Spleen (tissue), 7 donors: ENCODE measurements at regions not wholly inside any gene's neighbourhood (a gene's known extent, or its start where the extent isn't known, plus 50 kb on each side); places are given as distances from the start of the nearest gene placed in this dataset.

Experiments used
- POLR2A ChIP-seq, 3 donors: fragments of 450-650 bp; IDR thresholded peaks; one replicate each; pipeline ENCODE4 v1.5.1; 2017; ENCODE audit warnings: antibody characterized with exemption in 3 of 3, mild to moderate bottlenecking in 1 of 3
- POLR2AphosphoS5 ChIP-seq, 3 donors: sonication (generic); formaldehyde crosslinking; IDR thresholded peaks; one replicate each; pipeline ENCODE4 v1.5.1; 2017; ENCODE audit warnings: antibody characterized with exemption in 3 of 3
- TF ChIP-seq, protein P1 (sequence below), 11 experiments: fragments of 200-600 bp in 7 of 11; fragments of 450-650 bp in 4 of 11; sonication (generic) in 4 of 11; IDR thresholded peaks in 8 of 11; conservative IDR thresholded peaks in 3 of 11; 1 replicate in 7 of 11; 2 replicates in 4 of 11; pipeline versions ENCODE4 v1.4.0 to v1.8.0; 2016 to 2021; ENCODE audit warnings: antibody characterized with exemption in 11 of 11, inconsistent platforms in 4 of 11, mild to moderate bottlenecking in 1 of 11
- donor health status: DM: no; HTN: no; CAD: no; lungs with moderate emphysema.
- donor health status: DM: no; HTN: no; CAD: no.
- donor health status: DM: no; HTN: no; CAD: no.

- TF ChIP-seq, protein P1, sequence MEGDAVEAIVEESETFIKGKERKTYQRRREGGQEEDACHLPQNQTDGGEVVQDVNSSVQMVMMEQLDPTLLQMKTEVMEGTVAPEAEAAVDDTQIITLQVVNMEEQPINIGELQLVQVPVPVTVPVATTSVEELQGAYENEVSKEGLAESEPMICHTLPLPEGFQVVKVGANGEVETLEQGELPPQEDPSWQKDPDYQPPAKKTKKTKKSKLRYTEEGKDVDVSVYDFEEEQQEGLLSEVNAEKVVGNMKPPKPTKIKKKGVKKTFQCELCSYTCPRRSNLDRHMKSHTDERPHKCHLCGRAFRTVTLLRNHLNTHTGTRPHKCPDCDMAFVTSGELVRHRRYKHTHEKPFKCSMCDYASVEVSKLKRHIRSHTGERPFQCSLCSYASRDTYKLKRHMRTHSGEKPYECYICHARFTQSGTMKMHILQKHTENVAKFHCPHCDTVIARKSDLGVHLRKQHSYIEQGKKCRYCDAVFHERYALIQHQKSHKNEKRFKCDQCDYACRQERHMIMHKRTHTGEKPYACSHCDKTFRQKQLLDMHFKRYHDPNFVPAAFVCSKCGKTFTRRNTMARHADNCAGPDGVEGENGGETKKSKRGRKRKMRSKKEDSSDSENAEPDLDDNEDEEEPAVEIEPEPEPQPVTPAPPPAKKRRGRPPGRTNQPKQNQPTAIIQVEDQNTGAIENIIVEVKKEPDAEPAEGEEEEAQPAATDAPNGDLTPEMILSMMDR (IDR thresholded peaks at IDR 0.05 in 8 of 11, conservative IDR thresholded peaks at IDR 0.05 in 3 of 11), result no peak
- TF ChIP-seq POLR2A (IDR thresholded peaks at IDR 0.05), result no peak
- no peak for TF ChIP-seq POLR2AphosphoS5 (IDR thresholded peaks at IDR 0.05)
These were observed 150.1 kb downstream of the GLI2 start for GRCh38 chr2:120885749-120886148.
